NCI-H226 (cell line): ENCODE measurements at regions not wholly inside any gene's neighbourhood (a gene's known extent, or its start where the extent isn't known, plus 50 kb on each side); places are given as distances from the start of the nearest gene placed in this dataset.

Experiments
- DNase-seq: peaks from one replicate; pipeline ENCODE4 v3.0.0-alpha.2; 2015

DNA sequence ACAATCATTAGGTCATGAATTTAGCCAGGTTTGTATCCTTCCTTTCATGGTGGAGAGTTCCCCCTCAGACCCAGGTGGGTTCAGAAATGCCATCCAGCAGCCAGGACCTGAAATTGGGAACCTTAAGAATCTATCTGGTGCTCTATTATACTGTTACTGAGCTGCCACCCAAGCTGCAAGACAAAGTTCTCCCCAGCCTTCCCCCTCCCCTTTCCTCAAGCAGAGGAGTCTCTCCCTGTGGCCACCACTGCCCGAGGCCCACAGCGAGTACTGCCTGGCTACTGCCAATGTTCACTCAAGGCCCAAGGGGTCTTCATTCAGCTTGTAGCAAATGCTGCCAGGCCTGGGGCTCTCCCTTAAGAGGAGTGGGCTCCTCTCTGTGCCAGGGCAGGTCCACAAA is 133.8 kb downstream of the TMEM38B start:
- no peak for DNase-seq

DNA sequence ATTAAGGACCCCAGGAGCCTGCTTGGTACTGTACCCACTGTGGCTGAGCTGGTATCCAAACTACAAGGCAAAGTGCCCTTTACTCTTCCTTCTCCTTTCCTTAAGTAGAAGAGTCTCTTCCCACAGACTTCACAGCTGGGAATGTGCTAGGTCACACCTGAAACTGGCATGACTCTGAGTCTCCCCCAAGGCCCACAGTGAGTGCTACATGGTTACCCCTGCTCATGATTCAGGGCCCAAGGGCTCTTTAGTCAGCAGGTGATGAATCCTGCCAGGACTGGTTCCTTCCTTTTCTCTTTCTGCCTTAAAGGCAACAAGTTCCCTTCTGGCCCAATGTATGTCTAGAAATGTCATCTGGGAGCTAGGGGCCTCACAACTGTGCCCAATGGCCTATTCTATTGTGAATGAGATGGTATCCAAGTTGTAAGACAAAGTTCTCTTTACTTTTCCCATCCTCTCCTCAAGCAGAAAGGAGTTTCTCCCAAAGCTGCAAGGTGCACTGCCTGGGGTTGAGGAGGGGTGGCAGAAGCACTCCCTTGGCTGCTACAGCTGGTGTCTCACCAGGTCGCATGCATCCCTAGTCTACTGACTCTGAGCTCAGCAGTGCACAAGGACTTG is 134.4 kb downstream of the TMEM38B start:
- no peak for DNase-seq

DNA sequence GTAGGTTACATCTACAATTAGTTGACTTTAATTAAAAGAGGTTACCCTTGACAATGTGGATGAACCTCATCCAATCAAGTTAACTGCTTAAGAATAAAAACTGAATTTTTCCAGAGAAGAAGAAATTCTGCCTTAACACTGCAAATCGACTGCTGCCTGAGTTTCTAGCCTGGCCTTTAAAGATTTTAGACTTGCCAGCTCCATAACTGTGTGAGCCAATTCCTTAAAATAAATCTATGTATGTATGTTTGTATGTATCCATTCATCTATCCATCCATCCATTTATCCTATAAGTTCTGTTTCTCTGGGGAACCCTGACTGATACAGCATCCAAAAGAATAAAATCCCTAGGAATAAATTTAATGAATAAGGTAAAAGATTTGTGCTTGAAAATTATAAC is 136.1 kb downstream of the TMEM38B start:
- no peak for DNase-seq

DNA sequence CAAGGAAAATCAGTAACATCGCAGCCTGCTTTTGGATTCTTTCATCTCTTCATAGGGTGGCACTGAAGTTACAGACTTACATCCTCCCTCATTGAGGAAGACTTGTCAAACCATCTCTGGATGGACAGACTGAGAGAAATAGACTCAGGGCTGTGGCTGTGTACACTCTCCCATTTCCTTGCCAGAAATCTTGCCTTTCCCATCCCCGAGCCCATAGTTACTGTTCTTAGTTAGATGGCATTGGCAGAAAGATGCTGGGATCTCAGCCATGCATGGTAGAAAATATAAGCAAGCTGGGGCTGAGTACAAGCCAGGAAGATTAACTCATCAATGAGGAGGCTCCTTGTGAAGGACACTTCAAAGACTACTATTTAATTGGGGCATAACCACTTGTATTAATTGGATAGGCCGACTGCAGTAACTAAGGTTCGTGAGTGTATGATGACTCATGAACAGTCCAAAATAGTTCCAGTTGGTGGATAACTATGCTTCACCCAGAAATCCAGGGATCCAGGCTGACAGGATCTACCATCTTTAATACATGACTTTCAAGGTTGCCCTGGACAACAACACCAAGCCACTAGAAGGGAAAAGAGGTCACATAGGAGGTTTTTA is 137.9 kb downstream of the TMEM38B start:
- DNase-seq = no peak

- DNase-seq = no peak
These were observed 139.1 kb downstream of the TMEM38B start for GRCh38 chr9:105833271-105833975.

- DNase-seq = no peak
These were observed 140.1 kb downstream of the TMEM38B start for GRCh38 chr9:105834404-105834803.

DNA sequence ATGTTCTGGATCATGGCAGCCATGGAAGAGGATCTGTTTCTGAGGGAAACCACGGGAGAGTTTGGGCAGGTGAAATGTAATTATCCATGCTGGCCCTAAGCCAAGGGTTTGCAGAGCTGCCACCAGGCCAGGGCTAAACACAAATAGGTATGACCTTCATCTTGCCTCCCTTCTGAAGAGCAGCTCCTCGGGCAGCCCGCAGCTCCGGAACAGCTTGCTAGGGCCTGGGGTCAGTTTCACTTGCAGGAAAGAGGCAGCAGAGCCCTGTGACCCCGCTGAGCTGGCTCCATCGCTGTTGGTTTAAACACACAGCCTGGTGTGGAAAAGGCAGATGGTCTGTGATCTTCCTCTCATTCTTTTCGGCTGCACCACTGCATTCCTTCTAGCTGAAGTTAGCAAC is 141.4 kb downstream of the TMEM38B start:
- no peak for DNase-seq

GRCh38 chr9:105836936-105837660 is 142.8 kb downstream of the TMEM38B start:
- DNase-seq = no peak

DNA sequence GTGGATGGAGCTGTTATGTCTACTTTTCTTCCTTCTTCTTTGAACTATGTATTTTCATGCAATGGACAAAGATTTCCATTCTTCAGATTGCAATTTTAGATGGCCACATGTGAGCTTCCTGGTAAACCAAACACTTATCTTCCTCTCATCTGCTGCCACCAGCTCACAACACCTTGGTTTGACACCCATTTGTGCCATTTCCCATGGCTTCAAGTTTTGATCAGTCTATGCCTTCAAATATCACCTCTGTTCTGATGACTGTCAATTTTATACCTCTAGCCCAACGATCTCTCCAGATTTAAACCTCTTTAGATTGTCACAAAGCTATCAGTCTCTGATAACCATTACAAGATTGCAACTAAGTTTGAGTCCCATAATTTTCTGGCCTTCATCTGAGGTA is 147.2 kb downstream of the TMEM38B start:
- DNase-seq = no peak

- peak; percentile 17 for DNase-seq
These were observed 147.8 kb downstream of the TMEM38B start for GRCh38 chr9:105842023-105842644.

- no peak for DNase-seq
These were observed 152.5 kb downstream of the TMEM38B start for GRCh38 chr9:105846825-105847224.

GRCh38 chr9:105850852-105851500 is 156.6 kb downstream of the TMEM38B start:
- DNase-seq = no peak

DNA sequence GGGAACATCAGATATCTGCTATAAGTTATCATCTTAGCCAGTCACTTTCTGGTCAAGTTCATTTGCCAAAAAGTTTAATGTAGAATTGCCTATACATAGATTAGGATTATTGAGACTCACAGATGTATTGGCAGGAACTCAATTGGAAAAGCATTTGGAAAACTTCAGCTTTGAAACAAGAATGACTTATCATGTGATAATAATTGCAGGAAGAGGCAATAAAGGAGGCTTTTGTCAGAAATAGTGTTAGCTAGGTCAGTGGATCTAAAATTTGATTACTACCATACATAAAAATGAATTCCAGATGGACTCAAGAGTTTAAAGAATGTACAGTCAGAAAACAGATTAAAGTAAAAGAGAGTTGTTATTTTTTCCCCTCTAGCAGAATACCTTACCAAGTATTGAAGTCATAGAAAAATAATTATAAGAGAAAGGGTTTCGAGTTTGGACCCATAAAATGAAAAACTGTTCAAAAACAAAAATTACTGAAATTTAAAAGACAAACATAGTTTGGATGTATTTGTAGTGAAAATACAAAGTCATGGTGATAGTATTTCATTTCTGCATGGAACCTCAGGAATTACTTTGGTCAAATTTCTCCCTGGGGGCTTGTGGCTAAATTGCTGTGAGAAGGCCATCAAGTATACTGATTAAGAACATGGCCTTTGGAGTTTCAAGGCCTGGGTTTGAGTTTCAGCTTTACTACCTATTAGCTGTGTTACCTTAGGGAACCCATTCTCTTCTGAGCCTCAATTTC is 159.9 kb downstream of the TMEM38B start:
- DNase-seq = no peak

DNA sequence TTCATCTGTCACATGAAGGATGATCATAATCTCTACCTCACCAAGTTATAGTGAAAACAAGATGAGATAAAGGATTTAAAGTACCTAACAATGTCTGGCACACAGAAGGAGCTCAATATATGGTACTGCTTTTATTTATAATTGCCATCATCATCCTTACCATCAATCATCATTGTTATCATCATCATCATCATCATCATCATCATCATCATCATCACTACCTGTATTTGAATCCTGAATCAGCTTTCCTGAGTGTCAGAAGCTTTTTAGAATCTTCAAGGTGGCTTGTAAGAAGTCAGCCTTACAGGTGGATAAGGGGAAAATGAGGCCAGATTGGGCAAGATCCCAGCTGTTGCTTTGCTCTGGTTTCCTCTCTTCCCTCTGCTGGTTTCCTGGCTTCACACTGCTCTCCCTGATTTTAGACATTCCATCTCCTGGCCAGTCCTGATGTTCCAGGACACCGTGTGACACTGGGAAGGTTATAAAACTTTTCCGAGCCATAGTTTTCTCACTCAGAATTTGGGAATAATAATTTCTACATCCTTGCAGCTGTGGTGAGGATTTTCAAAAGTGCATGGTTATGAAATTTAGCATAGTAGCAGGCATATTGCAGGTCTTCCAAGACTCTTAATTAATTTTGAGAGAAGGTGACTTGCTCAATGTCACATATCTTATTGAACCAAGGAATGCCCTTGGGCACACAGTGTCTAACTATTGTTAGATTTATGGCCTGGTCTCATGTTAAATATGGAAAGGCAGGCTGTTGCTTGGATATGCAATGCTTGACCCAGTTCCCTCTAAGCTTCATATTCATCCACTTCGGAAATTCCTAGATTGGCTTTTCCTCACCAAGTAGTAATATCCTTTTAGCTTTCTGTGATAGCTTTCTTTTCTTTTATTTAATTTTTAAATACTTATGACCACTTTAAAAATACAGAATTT is 160.7 kb downstream of the TMEM38B start:
- no peak for DNase-seq

DNA sequence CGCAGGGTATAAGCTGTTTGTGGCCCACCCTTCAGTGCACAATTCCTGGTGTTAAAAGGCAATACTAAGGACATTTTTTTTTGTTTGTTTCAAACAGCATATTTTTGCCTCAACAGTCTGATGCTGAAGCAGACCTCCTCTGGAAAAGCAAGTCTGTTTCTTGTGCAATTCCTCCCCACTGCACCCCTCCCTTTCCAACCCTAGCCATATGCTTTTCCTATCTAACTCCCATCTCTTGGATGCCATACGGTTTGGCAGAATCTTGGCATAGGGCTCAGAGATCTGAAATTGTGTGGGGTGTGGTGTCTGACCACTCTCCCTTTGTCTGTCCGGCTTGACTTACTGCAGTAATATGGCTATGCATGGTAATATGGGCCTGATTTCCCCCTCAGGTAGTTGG is 161.6 kb downstream of the TMEM38B start:
- no peak for DNase-seq

DNA sequence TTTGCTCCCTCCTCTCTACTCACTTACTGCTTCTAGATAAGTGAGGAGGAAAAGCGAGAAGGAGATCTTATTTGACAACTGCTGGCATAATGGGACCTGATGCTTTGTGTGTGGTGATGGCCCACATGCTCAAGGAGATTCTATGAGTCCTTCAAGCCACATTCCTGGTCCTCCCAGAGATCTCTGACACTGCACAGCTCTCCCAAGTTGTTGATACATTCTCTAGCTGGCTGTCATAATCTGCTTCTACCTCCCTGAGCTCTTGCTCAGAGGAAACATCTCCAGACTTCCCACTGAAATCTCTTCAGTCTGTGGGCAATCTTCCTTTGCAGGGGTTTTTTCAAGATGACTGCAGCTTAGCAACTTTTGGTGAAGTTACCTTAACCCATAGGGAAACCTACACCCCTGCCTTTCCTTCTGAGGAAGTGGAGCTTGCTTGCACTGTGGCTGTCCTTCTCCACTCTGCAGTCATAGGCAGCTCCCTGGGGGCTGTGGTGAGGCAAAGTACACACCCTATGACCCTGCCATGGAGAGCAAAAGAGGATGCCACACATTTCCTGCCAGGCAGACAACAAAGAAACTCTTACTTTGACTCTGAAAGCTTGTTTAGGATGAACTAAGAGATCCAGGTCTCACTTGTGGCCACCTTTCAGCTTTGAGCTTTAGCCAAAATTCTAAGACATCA is 163.8 kb downstream of the TMEM38B start:
- DNase-seq = no peak

DNA sequence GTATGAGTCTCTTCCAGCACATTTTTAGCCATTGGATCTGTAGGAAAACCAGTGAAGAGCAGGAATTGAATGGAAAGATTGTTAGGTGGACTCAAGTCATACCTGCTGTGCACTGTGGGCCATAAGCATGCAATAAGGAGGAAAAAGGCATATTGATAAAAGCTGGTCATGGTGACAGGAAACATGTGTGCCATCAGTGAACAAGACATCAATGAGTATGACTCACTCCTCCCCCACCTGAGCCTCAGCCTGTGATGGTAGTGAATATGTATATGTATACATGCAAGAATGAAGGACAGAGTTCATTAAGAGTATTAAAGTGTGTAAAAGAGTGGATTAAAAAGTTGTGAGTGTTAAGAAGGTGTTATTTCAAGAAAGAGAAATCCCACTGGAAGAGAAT is 164.5 kb downstream of the TMEM38B start:
- no peak for DNase-seq

DNA sequence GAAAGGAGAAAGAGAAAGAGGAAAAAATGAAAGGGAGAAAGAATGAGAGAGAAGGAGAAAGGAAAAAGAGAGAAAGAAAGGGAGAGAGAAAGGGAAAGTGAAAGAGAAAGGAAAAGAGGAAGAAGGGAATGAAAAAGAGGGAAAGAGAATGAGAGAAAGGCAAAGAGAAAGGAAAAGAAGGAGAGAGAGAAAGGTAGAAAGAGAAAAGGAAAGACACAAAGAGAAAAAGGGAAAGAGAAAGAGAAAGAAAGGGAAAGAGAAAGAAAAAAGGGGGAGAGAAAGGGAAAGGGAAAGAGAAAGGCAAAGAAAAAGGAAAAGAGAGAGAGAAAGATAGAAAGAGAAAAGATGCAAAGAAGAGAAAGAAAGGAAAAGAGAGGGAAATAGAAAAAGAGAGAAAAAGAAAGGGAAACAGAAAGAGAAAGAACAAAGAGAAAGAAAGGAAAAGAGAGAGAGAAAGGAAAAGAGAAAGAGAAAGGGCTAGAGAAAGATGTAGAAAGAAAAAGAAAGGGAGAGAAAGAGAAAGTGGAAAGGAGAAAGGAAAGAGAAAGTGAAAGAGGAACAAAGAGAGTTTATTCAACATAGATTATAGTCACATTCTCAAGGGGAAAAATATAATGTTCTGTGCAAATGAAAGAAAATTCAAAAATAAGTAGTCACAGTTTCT is 165.2 kb downstream of the TMEM38B start:
- DNase-seq = no peak

DNA sequence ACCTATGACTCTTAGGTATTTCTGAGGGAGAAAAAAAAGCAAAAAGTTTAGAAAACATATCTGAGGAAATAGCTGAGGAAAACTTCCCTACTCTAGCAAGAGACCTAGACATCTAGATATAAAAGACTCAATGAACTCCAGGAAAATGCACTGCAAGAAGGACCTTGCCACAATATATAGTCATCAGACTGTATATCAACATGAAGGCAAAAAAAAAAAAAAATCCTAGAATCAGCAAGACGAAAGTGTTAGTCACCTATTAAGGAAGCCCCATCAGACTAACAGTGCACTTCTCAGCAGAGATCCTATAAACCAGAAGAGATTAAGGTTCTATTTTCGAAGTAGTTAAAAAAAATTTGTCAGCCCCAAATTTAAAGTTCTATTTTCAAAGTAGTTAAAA is 166.2 kb downstream of the TMEM38B start:
- no peak for DNase-seq

DNA sequence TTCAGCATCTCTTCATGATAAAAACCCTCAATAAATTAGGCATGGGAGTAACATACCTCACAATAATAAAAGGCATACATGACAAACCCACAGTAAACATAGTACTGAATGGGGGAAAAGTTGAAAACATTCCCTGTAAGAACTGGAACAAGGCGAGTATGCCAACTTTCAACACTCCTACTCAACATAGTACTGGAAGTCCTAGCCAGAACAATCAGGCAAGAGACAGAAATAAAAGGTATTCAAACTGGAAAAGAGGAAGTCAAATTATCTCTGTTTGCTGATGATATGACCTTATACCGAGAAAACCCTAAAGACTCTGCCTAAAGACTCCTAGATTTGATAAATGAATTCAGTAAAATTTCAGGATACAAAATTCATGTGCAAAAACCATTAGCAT is 167.6 kb downstream of the TMEM38B start:
- no peak for DNase-seq
